OCI-LY1 (cell line): ENCODE measurements at regions not wholly inside any gene's neighbourhood (a gene's known extent, or its start where the extent isn't known, plus 50 kb on each side); places are given as distances from the start of the nearest gene placed in this dataset.

ENCODE experiments used
- H2AFZ ChIP-seq: fragments of 200-600 bp; sonication (generic), shearing (Covaris generic); 2 replicates; pipeline ENCODE4 v1.6.0; 2014; ENCODE audit warnings: antibody characterized with exemption, mild to moderate bottlenecking, low read length
- H3F3A ChIP-seq: fragments of 200-600 bp; sonication (generic), shearing (Covaris generic); 2 replicates; pipeline ENCODE4 v1.6.0; 2014; ENCODE audit warnings: mild to moderate bottlenecking, antibody characterized with exemption, low read length, moderate library complexity; ENCODE audit not compliant: insufficient read depth
- H3K27ac ChIP-seq: fragments of 200-600 bp; sonication (generic); 2 replicates; pipeline ENCODE4 v1.5.1; 2014; ENCODE audit warnings: low read length, mixed run types, mild to moderate bottlenecking, low read depth; ENCODE audit not compliant: poor library complexity, severe bottlenecking
- H3K27me3 ChIP-seq: fragments of 200-600 bp; sonication (generic); 2 replicates; pipeline ENCODE4 v1.6.0; 2014; ENCODE audit warnings: antibody characterized with exemption, mild to moderate bottlenecking, low read length, moderate library complexity; ENCODE audit not compliant: insufficient read depth
- H3K36me3 ChIP-seq: fragments of 200-600 bp; sonication (generic); 2 replicates; pipeline ENCODE4 v1.6.1; 2014; ENCODE audit warnings: mild to moderate bottlenecking, antibody characterized with exemption, low read length, moderate library complexity, mixed read lengths; ENCODE audit not compliant: insufficient read depth
- H3K4me1 ChIP-seq: fragments of 200-600 bp; sonication (generic); 2 replicates; pipeline ENCODE4 v1.5.1; 2014; ENCODE audit warnings: mild to moderate bottlenecking, low read length, moderate library complexity; ENCODE audit not compliant: insufficient read depth, severe bottlenecking
- H3K4me2 ChIP-seq: fragments of 200-600 bp; sonication (generic), shearing (Covaris generic); 2 replicates; pipeline ENCODE4 v1.6.1; 2014; ENCODE audit warnings: low read length
- H3K4me3 ChIP-seq: fragments of 200-600 bp; sonication (generic); 2 replicates; pipeline ENCODE4 v1.5.1; 2014; ENCODE audit warnings: low read length, low read depth, mild to moderate bottlenecking, mixed read lengths; ENCODE audit not compliant: poor library complexity, severe bottlenecking
- H3K79me2 ChIP-seq: fragments of 200-600 bp; shearing (Covaris generic); 2 replicates; pipeline ENCODE4 v1.6.1; 2016; ENCODE audit warnings: mixed run types, low read length, mixed read lengths; ENCODE audit not compliant: insufficient read depth
- H3K9ac ChIP-seq: fragments of 200-600 bp; sonication (generic), shearing (Covaris generic); 2 replicates; pipeline ENCODE4 v1.6.1; 2014; ENCODE audit warnings: mild to moderate bottlenecking, low read length, mixed read lengths
- H3K9me2 ChIP-seq: fragments of 200-600 bp; sonication (generic), shearing (Covaris generic); 2 replicates; pipeline ENCODE4 v1.6.1; 2014; ENCODE audit warnings: low read depth, mild to moderate bottlenecking, low read length, mixed read lengths
- H3K9me3 ChIP-seq: fragments of 200-600 bp; shearing (Covaris generic); 2 replicates; pipeline ENCODE4 v1.6.1; 2014; ENCODE audit warnings: low read length, mixed read lengths
- H4K20me1 ChIP-seq: fragments of 200-600 bp; sonication (generic), shearing (Covaris generic); 2 replicates; pipeline ENCODE4 v1.6.0; 2016; ENCODE audit warnings: mild to moderate bottlenecking, low read length; ENCODE audit not compliant: insufficient read depth
- EZH2 ChIP-seq: fragments of 200-600 bp; sonication (generic), shearing (Covaris generic); IDR thresholded peaks from 2 replicates; pipeline ENCODE4 v1.8.0; 2017; ENCODE audit warnings: borderline replicate concordance, mixed run types, mild to moderate bottlenecking, antibody characterized with exemption, low read length, moderate library complexity, mixed read lengths
- TF ChIP-seq, protein P1 (sequence below): fragments of 200-600 bp; sonication (generic), shearing (Covaris generic); IDR thresholded peaks from 2 replicates; pipeline ENCODE4 v1.5.1; 2017; ENCODE audit warnings: mild to moderate bottlenecking, antibody characterized with exemption, low read length, moderate library complexity, mixed read lengths

DNA sequence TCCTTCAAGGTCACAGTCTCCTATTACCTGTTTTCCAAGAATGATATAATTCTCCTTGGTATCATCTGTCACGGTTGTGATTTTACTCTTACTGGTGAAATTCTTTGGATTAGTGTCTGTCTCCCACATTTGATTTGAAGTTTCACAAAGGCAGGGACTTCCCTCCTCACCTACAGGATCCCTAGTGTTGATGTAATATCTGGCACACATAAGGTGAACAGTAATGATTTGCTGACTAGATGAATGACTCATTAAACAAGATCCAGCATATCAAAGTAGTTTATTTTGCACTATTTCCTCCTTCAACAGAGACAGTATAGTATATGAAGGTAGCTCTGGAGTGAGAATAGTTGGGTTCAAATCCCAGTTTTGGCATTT, 135.3 kb upstream of the IL1RAPL2 start:
- Histone ChIP-seq H3K27me3 (no peaks in the 10 kb centered on the region), H3K36me3 (no peaks in the 10 kb centered on the region), H3K9me2 (no peaks in the 10 kb centered on the region), H3K4me3 (no peak overlapping the region), H3K79me2 (no peaks in the 10 kb centered on the region), H3F3A (no peaks in the 10 kb centered on the region), H3K9me3 (no peaks in the 10 kb centered on the region), H4K20me1 (no peaks in the 10 kb centered on the region), H3K9ac (no peak overlapping the region), H3K4me1 (no peaks in the 10 kb centered on the region), H3K27ac (no peak overlapping the region), H3K4me2 (no peak overlapping the region), H2AFZ (no peak overlapping the region)
- no peak for TF ChIP-seq EZH2
- TF ChIP-seq, protein P1, sequence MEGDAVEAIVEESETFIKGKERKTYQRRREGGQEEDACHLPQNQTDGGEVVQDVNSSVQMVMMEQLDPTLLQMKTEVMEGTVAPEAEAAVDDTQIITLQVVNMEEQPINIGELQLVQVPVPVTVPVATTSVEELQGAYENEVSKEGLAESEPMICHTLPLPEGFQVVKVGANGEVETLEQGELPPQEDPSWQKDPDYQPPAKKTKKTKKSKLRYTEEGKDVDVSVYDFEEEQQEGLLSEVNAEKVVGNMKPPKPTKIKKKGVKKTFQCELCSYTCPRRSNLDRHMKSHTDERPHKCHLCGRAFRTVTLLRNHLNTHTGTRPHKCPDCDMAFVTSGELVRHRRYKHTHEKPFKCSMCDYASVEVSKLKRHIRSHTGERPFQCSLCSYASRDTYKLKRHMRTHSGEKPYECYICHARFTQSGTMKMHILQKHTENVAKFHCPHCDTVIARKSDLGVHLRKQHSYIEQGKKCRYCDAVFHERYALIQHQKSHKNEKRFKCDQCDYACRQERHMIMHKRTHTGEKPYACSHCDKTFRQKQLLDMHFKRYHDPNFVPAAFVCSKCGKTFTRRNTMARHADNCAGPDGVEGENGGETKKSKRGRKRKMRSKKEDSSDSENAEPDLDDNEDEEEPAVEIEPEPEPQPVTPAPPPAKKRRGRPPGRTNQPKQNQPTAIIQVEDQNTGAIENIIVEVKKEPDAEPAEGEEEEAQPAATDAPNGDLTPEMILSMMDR = no peak

DNA sequence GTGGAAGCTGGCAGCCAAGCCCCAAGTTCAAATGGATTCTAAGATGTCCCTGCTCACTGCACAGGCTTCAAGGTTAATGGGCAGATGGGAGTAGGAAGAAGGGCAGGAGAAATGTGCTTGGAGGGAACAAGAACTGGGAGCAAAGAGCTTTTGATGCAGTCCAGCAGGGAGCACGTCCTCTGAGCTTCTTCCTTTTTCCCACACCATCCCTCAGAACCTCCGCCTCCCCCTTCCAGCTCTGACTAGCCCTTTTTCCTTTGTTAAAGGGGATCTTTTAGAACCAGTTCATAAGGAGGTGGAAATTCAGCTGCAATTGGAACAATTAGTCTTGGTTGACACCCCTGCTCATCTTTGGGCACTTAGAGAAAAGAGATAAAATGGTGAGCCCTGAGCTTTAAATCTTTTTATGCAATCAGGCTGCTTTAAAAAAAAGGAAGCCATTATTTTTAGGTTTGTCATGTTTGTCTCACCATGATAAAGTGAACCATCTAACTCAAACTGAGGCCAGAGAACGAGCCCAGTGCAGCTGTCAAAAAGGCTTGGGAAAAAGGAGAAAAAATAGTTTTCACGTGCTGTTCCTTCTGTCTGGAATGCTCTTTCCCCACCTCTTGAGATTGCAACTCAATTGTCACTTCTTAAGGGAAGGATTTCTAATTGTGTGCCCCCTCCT, 135.8 kb upstream of the IL1RAPL2 start:
- Histone ChIP-seq H4K20me1 (no peaks in the 10 kb centered on the region), H3K4me3 (no peak overlapping the region), H3K27ac (no peak overlapping the region), H3K79me2 (no peaks in the 10 kb centered on the region), H2AFZ (no peak overlapping the region), H3K36me3 (no peaks in the 10 kb centered on the region), H3K27me3 (no peaks in the 10 kb centered on the region), H3K4me1 (no peaks in the 10 kb centered on the region), H3K9me2 (no peaks in the 10 kb centered on the region), H3K4me2 (no peak overlapping the region), H3K9ac (no peak overlapping the region), H3K9me3 (no peaks in the 10 kb centered on the region), H3F3A (no peaks in the 10 kb centered on the region)
- TF ChIP-seq EZH2 = no peak
- TF ChIP-seq, protein P1 = no peak

DNA sequence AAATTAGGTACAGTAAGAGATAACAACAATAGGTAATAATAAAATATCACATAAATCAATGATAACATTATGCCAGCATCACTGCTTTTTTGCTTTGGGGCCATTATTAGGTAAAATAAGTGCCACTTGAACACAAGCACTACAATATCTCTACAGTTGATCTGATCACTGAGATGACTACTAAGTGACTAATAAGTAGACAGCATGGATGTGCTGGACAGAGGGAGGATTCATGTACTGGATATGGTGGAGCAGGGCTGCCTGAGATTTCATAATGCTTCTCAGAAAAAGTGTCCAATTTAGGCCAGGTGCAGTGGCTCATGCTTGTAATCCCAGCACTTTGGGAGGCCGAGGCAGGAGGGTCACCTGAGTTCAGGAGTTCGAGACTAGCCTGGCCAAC, 137.8 kb upstream of the IL1RAPL2 start:
- H3K4me1 ChIP-seq = no peaks in the 10 kb centered on the region
- no peak overlapping the region for H3K27ac ChIP-seq
- TF ChIP-seq, protein P1 = no peak
- TF ChIP-seq EZH2 = no peak
- H3F3A ChIP-seq = no peaks in the 10 kb centered on the region
- no peaks in the 10 kb centered on the region for H3K9me3 ChIP-seq
- no peak overlapping the region for H3K4me2 ChIP-seq
- no peak overlapping the region for H3K4me3 ChIP-seq
- no peaks in the 10 kb centered on the region for H3K27me3 ChIP-seq
- H2AFZ ChIP-seq = no peak overlapping the region
- no peaks in the 10 kb centered on the region for H3K79me2 ChIP-seq
- H3K9ac ChIP-seq = no peak overlapping the region
- H3K36me3 ChIP-seq = no peaks in the 10 kb centered on the region
- no peaks in the 10 kb centered on the region for H3K9me2 ChIP-seq
- H4K20me1 ChIP-seq = no peaks in the 10 kb centered on the region
